HG02642 (cell line): ENCODE measurements at regions not wholly inside any gene's neighbourhood (a gene's known extent, or its start where the extent isn't known, plus 50 kb on each side); places are given as distances from the start of the nearest gene placed in this dataset.

Experiments used
- ATAC-seq: cut with Tn5 transposase; IDR thresholded peaks from one replicate; pipeline ENCODE4 v1.9.1; 2021; ENCODE audit warnings: mild to moderate bottlenecking; ENCODE audit not compliant: unreplicated experiment, poor library complexity

GRCh38 chr19:28828276-28828870 lies 384.6 kb downstream of the UQCRFS1 start:
- no peak for ATAC-seq

- no peak for ATAC-seq
These were observed 385.6 kb downstream of the UQCRFS1 start for GRCh38 chr19:28827382-28827781.

- no peak for ATAC-seq
These were observed 389.5 kb downstream of the UQCRFS1 start for GRCh38 chr19:28823338-28823961.

- ATAC-seq: no peak
These were observed 392.7 kb downstream of the UQCRFS1 start for GRCh38 chr19:28820289-28820688.

GRCh38 chr19:28815257-28815656 lies 397.7 kb downstream of the UQCRFS1 start:
- no peak for ATAC-seq

- ATAC-seq: no peak
These were observed 418.6 kb downstream of the UQCRFS1 start for GRCh38 chr19:28794301-28794700.

- ATAC-seq: no peak
These were observed 419.4 kb downstream of the UQCRFS1 start for GRCh38 chr19:28793391-28794168.

- no peak for ATAC-seq
These were observed 427.0 kb downstream of the UQCRFS1 start for GRCh38 chr19:28785971-28786370.

GRCh38 chr19:28764066-28764465 lies 448.9 kb downstream of the UQCRFS1 start:
- ATAC-seq: no peak

- ATAC-seq: no peak
These were observed 466.5 kb downstream of the UQCRFS1 start for GRCh38 chr19:28746478-28746877.

GRCh38 chr19:28744943-28745342 lies 468.0 kb downstream of the UQCRFS1 start:
- ATAC-seq: no peak

- no peak for ATAC-seq
These were observed 468.9 kb downstream of the UQCRFS1 start for GRCh38 chr19:28744014-28744413.

- no peak for ATAC-seq
These were observed 475.7 kb downstream of the UQCRFS1 start for GRCh38 chr19:28737021-28737895.

- no peak for ATAC-seq
These were observed 476.4 kb downstream of the UQCRFS1 start for GRCh38 chr19:28736528-28736927.

- ATAC-seq: no peak
These were observed 481.4 kb downstream of the UQCRFS1 start for GRCh38 chr19:28731577-28731976.

GRCh38 chr19:28730791-28731512 lies 482.0 kb downstream of the UQCRFS1 start:
- no peak for ATAC-seq

- ATAC-seq: no peak
These were observed 485.3 kb downstream of the UQCRFS1 start for GRCh38 chr19:28727480-28728159.

GRCh38 chr19:28726533-28727479 lies 486.1 kb downstream of the UQCRFS1 start:
- ATAC-seq: no peak
